Fibroblast of skin of right biceps (primary cell): ENCODE measurements at regions not wholly inside any gene's neighbourhood (a gene's known extent, or its start where the extent isn't known, plus 50 kb on each side); places are given as distances from the start of the nearest gene placed in this dataset.
A peak's percentile ranks its signal among the peaks of the same experiment; 100 is the strongest.
"Not testable (repeated sequence)": the region's sequence is repeated elsewhere in the genome, so short reads cannot be mapped to it uniquely, and the experiment has no call there.

Source experiments
- DNase-seq: peaks from one replicate; pipeline ENCODE4 v3.0.0-alpha.2; 2013

DNA sequence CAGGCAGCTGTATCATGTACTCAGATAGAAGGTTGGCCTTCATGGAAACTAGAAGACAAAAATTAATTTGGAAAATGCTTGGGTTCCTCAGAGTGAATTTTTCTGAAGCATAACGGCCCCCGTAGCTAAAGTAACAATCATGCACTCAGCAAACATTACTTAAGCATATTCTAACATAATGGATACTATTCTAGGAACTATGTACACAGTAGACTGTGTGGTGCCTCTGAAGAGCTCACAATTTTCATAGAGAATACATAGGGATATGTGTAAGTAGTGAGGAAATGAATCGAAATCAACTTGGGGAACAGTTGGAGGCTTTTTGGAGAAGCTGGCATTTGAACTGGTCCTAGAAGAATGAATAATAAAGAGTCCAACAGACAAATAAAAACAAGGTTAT is 1045.0 kb downstream of the GLUD2 start:
- no peak for DNase-seq

DNA sequence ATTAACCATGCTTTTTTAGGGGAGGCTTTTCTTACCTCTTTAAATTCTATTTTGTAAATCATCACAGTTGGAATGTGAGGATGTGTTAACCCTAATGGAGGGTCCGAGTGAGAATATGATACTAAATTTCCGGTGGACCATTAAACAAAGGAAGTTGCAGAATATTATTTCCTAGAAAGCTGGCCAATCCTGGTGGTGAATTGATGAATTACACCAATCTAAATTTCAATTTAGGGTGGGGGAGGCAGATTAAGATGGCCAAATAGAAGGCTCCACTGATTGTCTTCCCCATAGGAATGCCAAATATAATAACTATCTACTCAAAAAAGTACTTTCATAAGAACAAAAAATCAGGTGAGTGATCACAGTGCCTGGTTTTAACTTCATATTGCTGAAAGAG is 1045.6 kb downstream of the GLUD2 start:
- no peak for DNase-seq

DNA sequence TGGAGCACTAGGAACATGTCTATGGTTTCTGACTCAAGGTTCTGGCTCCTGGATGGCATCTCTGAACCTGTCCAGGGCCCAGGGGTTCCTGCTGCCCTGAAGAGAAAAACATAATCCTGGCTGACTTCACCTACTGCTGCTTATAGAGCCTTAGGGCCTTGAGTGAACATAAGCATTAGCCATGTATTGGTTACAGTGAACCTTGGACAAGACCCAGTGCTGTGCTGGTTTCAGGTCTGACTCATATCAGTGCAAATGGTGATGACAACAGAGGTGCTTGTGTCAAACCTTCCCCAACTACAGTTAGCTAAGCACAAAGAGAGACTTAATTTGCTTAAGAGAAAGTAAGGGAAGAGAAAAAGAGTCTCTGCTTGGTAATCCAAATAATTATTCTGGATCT is 1047.2 kb downstream of the GLUD2 start:
- DNase-seq, result peak; percentile 64

DNA sequence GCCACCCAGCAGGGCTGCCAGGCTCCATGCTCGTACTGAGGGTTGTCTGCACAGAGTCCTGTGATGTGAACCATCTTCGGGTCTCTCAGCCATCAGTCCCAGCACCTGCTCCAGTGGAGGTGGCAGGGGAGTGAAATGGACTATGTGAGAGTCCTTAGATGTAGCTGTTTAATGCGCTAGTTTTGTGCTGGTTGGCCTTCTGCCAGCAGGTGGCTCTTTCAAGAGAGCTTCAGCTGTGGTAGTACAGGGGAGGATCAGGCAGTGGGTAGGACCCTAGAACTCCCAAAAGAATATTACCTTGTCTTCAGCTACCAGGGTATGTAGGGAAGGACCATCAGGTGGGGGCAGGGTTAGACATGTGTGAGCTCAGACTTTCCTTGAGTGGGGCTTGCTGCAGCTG is 1066.0 kb downstream of the GLUD2 start:
- no peak for DNase-seq

DNA sequence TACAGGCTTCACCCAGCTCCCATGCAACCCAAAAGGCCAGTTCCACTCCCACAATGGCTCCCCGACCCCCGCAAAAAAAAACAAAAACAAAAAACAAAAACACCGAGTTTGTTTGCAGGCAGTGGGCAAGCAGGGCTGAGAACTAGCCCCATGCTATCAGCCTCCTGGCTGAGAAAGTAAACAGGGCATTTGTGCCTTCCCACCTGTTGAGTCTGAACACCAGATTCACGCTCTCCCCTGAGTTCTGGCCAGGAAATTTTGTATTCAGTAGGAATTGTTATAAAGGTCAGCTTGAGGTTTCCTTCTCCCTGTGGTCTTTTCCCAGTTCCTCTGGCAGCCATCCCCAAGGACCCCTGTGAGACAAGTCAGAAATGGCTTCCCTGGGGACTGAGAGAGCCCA is 1066.5 kb downstream of the GLUD2 start:
- DNase-seq, result no peak

DNA sequence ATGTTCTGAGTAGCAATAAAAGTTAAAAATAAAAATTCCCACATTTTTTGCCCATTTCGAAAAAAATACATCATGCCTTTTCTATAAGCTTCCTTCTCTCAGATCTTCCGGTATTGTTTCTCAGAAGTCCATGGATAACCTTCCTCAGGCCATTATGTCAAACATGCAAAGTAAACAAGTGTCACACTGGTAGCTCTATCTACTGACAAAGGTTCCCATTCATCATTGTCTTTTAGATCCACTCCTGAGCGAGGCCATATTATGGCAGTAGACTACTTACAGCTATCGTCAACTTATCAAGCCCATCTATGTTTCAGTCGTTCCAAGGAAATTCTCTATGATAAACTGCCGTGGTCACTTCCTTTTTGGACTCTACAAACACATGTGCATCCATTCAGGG is 1068.2 kb downstream of the GLUD2 start:
- DNase-seq, result no peak

DNA sequence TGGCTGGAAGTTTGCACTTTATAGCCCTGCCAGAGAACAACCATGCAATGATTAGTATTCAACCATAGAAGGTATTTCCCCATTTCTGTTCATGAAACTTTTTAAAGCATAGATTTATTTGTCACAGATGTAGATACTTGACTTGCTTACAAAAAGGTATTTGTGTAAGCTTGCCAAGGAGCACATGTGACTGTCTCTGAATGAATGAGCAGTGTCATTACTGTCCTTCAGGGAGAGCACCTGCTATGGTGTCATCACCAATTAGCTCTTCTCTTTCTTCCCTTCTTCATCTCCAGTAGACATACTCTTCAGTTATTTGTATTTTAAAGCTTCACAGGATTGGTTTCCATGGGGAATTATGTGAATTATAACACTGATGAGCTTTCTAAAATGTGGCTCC is 1064.7 kb upstream of the GRIA3 start:
- no peak for DNase-seq

DNA sequence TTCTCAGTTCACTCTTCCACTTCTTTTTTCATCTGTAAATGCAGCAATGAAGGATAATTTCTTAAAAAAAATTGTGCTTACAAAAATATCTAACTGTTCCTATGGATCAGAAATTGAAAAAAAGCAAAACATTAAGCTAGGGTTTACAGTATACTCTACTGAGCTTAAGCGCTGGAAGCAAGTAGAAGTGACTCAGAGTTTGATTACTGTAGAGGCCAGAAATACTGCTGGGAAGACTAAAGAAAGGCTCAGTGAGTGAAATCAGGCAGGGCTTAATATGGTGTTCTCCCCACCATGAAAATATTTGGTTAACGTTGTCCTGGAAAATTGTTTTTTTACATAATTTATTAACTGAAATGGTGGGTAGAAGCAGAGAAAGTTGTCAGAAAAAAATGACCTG is 1061.8 kb upstream of the GRIA3 start:
- DNase-seq, result no peak

DNA sequence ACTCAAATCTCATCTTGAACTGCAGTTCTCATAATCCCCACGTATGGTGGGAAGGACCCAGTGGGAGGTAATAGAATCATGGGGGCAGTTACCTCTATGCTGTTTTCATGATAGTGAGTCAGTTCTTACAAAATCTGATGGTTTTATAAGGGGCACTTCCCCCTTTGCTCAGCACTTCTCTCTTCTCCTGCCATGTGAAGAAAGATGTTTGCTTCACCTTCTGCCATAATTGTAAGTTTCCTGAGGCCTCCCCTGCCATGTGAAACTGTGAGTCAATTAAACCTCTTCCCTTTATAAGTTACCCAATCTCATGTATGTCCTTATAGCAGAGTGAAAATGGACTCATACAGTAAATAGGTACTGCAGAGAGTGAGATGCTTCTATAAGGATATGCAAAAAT is 1050.6 kb upstream of the GRIA3 start:
- DNase-seq, result no peak

DNA sequence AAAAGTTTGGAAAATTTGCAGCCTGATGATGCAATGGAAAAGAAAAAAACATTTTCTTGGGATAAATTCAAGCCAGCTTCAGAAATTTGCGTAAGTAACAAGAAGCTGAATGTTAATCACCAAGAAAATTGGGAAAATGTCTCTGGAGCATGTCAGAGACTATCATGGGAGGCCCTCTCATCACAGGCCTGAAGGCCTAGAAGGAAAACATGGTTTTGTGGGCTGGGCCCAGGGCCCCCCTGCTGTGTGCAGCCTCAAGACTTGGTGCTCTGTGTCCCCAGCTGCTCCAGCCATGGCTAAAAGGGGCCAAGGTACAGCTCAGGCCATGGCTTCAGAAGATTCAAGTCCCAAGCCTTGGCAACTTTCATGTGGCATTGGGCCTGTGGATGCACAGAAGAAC is 1049.8 kb upstream of the GRIA3 start:
- peak; percentile 1 for DNase-seq

DNA sequence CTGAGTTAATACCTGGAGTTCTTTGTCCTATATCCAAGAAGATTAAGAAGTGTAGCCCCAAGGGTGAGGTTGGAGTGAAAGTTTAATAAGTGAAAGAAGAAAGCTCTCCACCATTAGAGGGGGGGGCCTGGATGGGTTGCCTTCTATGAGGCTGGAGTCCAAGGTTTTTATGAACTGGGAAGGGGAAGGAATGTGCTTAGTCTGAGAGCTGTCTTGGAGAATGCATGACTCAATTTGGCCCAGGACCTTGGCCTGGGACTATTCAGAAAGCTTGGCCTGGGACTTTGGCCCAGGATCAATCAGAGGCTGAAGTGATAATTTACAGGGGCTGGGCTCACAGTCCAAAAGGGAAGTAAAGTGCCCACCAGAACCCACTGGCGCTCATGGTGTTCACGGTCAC is 1049.0 kb upstream of the GRIA3 start:
- peak; percentile 1 for DNase-seq

DNA sequence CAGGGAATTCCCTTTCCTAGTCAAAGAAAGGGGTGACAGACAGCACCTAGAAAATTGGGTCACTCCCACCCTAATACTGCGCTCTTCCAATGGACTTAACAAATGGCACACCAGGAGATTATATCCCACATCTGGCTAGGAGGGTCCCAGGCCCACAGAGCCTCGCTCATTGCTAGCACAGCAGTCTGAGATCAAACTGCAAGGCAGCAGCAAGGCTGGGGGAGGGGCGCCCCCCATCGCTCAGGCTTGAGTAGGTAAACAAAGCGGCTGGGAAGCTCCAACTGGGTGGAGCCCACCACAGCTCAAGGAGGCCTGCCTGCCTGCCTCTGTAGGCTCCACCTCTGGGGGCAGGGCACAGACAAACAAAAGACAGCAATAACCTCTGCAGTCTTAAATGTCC is 1043.9 kb upstream of the GRIA3 start:
- not testable (repeated sequence) for DNase-seq

DNA sequence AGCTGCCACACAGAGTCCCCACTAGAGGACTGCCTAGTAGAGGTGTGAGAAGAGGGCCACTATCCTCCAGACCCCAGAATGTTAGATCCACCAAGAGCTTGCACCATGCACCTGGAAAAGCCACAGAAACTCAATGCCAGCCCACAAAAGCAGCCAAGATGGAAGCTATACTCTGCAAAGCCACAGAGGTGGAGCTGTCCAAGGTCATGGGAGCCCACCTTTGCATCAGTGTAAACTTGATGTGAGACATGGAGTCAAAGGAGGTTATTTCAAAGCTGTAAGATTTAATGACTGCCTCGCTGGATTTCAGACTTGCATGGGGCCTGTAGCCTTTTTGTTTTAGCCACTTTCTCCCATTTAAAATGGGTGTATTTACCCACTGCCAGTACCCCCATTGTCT is 1030.1 kb upstream of the GRIA3 start:
- DNase-seq, result no peak

DNA sequence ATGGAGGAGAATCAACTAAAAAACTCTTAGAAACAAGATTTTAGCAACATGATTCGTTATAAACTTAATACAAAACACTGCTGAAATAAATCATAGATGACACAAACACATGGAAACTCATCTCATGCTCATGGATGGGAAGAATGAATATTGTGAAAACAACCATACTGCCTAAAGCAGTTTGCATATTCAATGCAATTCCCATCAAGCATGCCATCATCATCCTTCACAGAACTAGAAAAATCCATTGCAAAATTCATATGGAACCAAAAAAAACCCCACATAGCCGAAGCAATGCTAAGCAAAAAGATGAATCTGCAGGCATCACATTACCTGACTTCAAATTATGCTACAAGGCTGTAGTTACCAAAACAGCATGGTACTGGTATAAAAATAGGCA is 1015.8 kb upstream of the GRIA3 start:
- DNase-seq, result no peak

DNA sequence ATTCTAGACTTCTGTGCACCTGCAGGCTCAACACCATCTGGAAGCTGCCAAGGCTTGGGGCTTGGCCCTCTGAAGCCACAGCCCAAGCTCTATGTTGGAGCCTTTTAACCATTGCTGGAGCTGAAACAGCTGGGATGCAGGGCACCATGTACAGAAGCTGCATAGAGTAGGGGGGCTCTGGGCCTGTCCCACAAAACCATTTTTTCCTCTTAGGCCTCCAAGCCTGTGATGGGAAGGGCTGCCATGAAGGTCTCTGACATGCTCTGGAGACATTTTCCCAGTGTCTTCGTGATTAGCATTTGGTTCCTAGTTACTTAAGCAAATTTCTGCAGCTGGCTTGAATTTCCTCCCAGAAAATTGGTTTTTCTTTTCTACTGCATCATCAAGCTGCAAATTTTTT is 999.3 kb upstream of the GRIA3 start:
- DNase-seq, result no peak

DNA sequence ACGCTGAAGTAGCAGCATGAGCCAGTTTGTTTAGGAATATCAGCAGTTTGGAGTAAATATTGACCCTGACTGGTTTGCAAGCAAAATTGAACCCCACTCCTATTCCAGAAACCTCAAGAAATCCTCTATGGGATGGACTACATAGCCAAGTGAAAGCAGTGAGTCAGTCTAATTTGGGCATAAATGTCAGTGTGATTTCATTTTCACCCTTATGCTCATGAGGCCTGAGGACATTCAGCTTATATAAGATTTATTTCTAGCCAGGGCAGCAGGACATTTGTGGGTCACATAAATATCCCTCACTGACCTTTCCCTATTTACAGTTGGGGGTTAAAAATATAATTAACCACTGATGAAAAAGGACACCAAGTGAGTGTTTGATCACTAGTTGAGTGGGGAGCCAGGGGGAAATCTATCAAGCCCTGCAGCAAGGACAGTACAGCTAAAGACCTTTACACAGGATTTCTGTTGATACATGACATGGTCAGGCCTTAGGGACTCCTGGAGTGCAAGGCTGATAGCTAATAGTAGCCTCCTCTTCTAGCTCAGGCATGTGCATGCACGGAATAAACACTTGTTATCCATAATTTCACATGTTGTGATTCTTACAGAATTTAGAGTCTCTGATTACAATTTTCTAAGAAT is 996.9 kb upstream of the GRIA3 start:
- DNase-seq, result no peak

DNA sequence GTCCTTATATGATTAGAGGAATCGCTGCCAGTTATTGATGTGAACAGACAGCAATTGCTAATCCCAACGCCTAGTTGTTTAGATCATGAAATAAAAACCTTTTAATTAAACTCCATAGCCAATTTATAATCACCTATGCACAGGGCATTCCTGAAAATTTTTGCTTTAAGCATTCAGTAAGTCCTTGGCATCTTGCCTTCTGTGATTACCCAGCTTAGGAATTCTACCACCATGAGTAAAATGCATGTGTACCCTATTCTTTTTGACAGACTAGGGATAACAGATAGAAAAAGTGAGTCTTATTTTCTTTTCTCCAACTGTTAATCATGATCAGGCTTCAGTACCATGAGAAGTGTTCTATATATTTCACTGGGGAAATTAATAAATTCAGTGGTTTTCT is 995.3 kb upstream of the GRIA3 start:
- peak; percentile 36 for DNase-seq

DNA sequence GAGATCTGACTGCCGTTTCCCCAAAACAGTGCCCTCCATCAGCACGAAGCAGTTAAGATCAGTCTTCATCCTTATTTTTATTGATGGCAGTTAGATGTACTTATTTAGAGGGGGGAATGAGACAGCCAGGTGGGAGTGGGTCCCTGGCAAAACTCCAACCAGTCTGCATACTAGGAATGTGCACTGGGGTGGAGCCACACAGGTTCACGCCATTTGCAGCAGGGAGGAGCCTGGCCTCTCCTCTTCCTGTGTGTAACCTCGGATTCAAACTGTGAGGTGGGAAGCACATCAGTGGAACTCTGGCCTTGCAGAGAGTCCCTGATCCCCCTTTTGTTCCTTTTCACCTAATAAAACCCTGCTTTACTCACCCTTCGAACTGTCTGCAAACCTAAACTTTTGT is 987.7 kb upstream of the GRIA3 start:
- no peak for DNase-seq

DNA sequence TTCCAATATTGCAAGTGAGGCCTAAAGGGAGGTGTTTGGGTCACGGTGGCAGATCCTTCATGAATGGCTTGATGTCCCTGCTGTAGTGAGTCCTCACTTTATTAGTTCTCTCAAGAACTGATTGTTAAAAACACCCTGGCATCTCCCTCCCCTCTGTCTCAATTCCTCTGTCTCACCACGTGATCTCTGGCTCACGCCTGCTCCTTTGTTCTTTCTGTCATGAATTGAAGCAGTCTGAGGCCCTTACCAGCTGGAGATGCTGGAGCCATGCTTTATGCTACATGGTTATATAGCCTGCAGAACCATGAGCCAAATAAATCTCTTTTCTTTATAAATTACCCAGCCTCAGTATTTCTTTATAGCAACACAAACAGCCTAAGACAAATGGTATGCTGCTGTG is 980.7 kb upstream of the GRIA3 start:
- no peak for DNase-seq

DNA sequence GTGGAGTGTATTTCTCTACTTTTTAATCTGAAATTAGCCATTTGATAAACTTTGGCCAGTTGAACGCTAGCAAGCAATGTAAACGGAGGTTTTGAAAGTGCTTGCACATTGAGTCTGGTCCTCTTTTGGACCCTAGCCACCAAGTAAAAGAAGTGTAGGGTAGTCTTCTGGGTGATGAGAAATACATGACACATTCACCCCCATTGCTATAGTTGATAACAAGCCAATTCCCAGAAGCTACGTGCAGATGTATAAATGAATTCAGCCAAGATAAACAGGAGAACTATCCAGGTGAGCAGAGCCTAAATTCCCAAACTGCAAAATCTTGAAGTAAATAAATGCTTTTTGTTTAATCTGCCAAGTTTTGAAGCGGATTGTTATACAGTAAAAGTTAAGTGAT is 965.4 kb upstream of the GRIA3 start:
- DNase-seq, result no peak

DNA sequence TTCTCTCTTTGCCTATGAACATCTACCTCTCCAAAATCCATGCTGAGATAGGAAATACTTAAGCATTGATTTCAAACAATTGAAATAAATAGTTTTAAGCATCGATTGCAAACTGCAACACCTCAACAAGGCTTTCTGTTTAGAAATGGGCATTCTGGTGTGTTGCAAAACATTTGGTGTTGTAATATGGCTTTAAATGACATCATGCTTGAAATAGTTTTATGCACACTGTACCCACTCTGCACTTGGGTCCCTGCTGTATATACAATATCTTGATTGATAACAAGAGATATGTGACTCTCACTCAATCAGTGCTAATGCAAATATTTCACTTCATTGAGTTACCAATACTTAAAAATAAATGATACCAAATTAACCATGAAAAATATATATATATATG is 964.9 kb upstream of the GRIA3 start:
- DNase-seq, result no peak

DNA sequence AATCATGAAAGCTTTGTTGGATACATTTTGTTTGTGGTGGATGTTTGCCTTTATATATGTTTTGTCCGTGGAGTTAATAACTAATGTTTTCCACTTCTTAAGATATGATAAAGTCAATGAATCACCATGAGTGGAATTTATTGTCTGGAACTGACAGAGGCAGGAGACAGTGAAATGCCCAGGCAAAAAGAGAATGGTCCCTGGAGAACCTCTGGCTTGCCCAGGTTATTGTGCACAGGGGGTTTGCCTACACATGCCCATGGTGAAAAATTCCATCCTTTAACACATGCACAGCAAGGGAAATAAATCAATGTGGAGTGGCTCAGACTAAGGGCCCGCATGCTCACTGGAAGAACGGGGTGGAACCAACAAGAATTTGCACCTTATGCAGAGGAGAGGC is 964.3 kb upstream of the GRIA3 start:
- no peak for DNase-seq

DNA sequence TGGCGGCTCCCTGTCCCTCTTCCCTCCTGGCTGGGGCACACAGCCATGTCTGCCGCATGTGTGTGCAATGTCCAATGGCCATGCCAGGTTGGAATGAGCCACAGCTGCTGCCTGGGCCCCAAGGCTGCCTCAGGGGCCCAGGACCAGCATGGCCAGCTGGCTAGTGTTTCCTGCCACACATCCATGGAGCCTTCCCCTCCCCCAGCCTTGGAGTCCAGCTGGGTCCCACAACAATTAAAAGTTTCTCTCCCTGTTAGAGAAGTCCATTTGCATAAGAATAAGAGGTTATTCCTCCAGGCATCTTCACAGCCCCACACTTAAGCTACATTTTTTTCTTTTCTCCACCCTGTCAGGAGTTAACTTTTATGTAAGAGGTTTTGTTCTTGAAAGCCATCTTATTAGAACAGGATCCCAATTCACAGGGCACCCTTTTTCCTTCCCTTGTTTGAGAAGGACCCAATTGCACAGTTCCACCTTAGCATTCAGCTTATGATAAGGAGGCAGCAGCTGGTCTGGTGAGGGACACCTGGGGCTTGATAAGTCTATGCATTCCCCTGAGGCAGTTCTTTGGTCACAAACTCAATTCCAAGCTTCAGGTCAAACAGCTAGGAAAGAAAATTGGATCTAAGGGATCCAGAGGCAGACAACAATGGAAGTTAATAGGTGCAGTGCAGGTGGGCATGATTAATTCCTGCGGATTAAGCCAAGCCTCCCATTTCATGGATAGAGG is 963.3 kb upstream of the GRIA3 start:
- no peak for DNase-seq

DNA sequence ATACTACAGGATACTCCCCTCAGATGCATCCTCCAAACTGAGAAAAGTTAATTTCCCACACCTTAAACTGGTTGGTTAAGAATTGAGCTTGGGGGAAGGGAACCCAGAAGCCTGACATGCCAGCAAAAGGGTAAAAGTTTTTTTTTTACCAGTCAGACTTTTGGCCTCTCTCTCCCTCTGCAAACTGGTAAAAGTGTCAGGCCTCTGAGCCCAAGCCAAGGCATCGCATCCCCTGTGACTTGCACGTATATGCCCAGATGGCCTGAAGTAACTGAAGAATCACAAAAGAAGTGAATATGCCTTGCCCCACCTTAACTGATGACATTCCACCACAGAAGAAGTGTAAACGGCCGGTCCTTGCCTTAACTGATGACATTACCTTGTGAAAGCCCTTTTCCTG is 962.3 kb upstream of the GRIA3 start:
- DNase-seq, result not testable (repeated sequence)

DNA sequence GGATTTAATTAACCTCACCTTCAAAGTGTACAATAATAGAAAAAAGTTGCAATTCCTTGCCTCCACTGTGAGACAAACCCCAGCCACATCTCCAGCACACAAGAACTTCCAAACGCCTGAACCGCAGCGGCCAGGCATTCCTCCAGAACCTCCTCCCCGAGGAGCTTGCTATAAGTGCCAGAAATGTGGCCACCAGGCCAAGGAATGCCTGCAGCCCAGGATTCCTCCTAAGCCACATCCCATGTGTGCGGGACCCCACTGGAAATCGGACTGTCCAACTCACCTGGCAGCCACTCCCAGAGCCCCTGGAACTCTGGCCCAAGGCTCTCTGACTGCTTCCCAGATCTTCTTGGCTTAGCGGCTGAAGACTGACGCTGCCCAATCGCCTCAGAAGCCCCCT is 959.9 kb upstream of the GRIA3 start:
- DNase-seq, result peak; percentile 7
